Coronary artery (tissue), 2 donors: ENCODE measurements at regions not wholly inside any gene's neighbourhood (a gene's known extent, or its start where the extent isn't known, plus 50 kb on each side); places are given as distances from the start of the nearest gene placed in this dataset.

Experiments
- DNase-seq: peaks from one replicate; pipeline ENCODE4 v3.0.0-alpha.2; 2017; ENCODE audit warnings: low spot score
- H3K27ac ChIP-seq, 2 donors: fragments of 200-600 bp; sonication (generic); one replicate each; pipeline ENCODE4 v1.5.1; 2016 to 2019
- H3K4me3 ChIP-seq: fragments of 200-600 bp; sonication (generic); 2 replicates; pipeline ENCODE4 v1.5.1; 2016; ENCODE audit warnings: mild to moderate bottlenecking, moderate library complexity
- CTCF ChIP-seq: fragments of 200-600 bp; sonication (generic); IDR thresholded peaks from one replicate; pipeline ENCODE4 v1.5.1; 2019; ENCODE audit warnings: antibody characterized with exemption

- no peak overlapping the region for H3K27ac ChIP-seq
- no peak for TF ChIP-seq CTCF
- no peak for DNase-seq
- no peak overlapping the region for H3K4me3 ChIP-seq
Observed at GRCh38 chr18:41456831-41457230, 498.2 kb upstream of the PIK3C3 start.

GRCh38 chr18:41449612-41450011, 505.4 kb upstream of the PIK3C3 start:
- no peak for DNase-seq
- no peak for TF ChIP-seq CTCF
- no peak overlapping the region for H3K4me3 ChIP-seq
- no peak overlapping the region for H3K27ac ChIP-seq

- no peak overlapping the region for H3K27ac ChIP-seq
- no peak for DNase-seq
- H3K4me3 ChIP-seq, result no peak overlapping the region
- no peak for TF ChIP-seq CTCF
Observed at GRCh38 chr18:41444943-41445342, 510.1 kb upstream of the PIK3C3 start.

GRCh38 chr18:41436772-41437171, 518.3 kb upstream of the PIK3C3 start:
- Histone ChIP-seq H3K27ac (no peak overlapping the region), H3K4me3 (no peak overlapping the region)
- no peak for DNase-seq
- TF ChIP-seq CTCF, result no peak

- Histone ChIP-seq H3K4me3 (no peak overlapping the region), H3K27ac (no peak overlapping the region)
- TF ChIP-seq CTCF, result no peak
- no peak for DNase-seq
Observed at GRCh38 chr18:41418598-41418997, 536.4 kb upstream of the PIK3C3 start.

DNA sequence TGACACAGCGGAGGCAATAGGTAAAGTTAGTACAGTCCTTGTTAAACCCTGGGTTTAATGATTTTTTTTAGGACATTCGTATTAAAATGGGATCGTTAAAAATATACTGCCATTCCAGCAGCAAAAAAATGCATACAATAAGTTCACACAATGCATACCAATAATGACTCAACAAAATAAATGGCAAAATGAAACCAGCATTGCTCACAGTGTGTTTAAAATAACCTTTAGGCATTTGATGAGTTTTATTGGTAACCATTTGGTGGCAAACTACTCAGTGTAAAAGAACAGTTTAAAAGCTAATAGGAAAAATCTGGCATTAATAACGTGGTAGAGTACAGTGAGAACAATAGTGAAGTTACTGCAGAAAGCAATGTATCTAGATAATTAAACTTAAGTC, 539.0 kb upstream of the PIK3C3 start:
- TF ChIP-seq CTCF, result no peak
- no peak for DNase-seq
- Histone ChIP-seq H3K4me3 (no peak overlapping the region), H3K27ac (no peak overlapping the region)

GRCh38 chr18:41410006-41410405, 545.0 kb upstream of the PIK3C3 start:
- Histone ChIP-seq H3K27ac (no peak overlapping the region), H3K4me3 (no peak overlapping the region)
- no peak for DNase-seq
- TF ChIP-seq CTCF, result no peak
